HG03442 (cell line): ENCODE measurements at regions not wholly inside any gene's neighbourhood (a gene's known extent, or its start where the extent isn't known, plus 50 kb on each side); places are given as distances from the start of the nearest gene placed in this dataset.
"Not testable (repeated sequence)": the region's sequence is repeated elsewhere in the genome, so short reads cannot be mapped to it uniquely, and the experiment has no call there.

Source experiments
- ATAC-seq: cut with Tn5 transposase; IDR thresholded peaks from one replicate; pipeline ENCODE4 v1.9.1; 2021; ENCODE audit warnings: mild to moderate bottlenecking, moderate library complexity; ENCODE audit not compliant: unreplicated experiment

GRCh38 chr3:29011441-29011840 lies 269.4 kb upstream of the RBMS3 start:
- no peak for ATAC-seq

- ATAC-seq = no peak
These were observed 268.9 kb upstream of the RBMS3 start for GRCh38 chr3:29011966-29012365.

GRCh38 chr3:29022976-29023375 lies 257.9 kb upstream of the RBMS3 start:
- no peak for ATAC-seq

- ATAC-seq = peak; percentile 96
These were observed 254.6 kb upstream of the RBMS3 start for GRCh38 chr3:29026286-29026685.

GRCh38 chr3:29026959-29027358 lies 253.9 kb upstream of the RBMS3 start:
- ATAC-seq = peak; percentile 32

- not testable (repeated sequence) for ATAC-seq
These were observed 249.7 kb upstream of the RBMS3 start for GRCh38 chr3:29031175-29031574.

- ATAC-seq = no peak
These were observed 247.4 kb upstream of the RBMS3 start for GRCh38 chr3:29033511-29033910.

GRCh38 chr3:29050155-29050554 lies 230.7 kb upstream of the RBMS3 start:
- ATAC-seq = no peak

GRCh38 chr3:29057326-29057725 lies 223.5 kb upstream of the RBMS3 start:
- ATAC-seq = no peak

- no peak for ATAC-seq
These were observed 216.8 kb upstream of the RBMS3 start for GRCh38 chr3:29064085-29064484.

- no peak for ATAC-seq
These were observed 215.6 kb upstream of the RBMS3 start for GRCh38 chr3:29065211-29065785.

GRCh38 chr3:29067007-29067406 lies 213.9 kb upstream of the RBMS3 start:
- ATAC-seq = no peak

GRCh38 chr3:29070959-29071634 lies 209.8 kb upstream of the RBMS3 start:
- no peak for ATAC-seq

- ATAC-seq = no peak
These were observed 208.3 kb upstream of the RBMS3 start for GRCh38 chr3:29072611-29073010.

GRCh38 chr3:29077356-29077755 lies 203.5 kb upstream of the RBMS3 start:
- ATAC-seq = no peak

GRCh38 chr3:29079358-29079757 lies 201.5 kb upstream of the RBMS3 start:
- ATAC-seq = no peak

GRCh38 chr3:29080967-29081366 lies 199.9 kb upstream of the RBMS3 start:
- no peak for ATAC-seq

- ATAC-seq = no peak
These were observed 197.8 kb upstream of the RBMS3 start for GRCh38 chr3:29083081-29083480.

- ATAC-seq = no peak
These were observed 197.2 kb upstream of the RBMS3 start for GRCh38 chr3:29083676-29084075.

GRCh38 chr3:29088579-29088978 lies 192.3 kb upstream of the RBMS3 start:
- no peak for ATAC-seq

GRCh38 chr3:29090912-29091597 lies 189.8 kb upstream of the RBMS3 start:
- no peak for ATAC-seq

GRCh38 chr3:29091599-29092189 lies 189.2 kb upstream of the RBMS3 start:
- ATAC-seq = no peak
